Rectal smooth muscle tissue (tissue), 1 donor: ENCODE measurements at regions not wholly inside any gene's neighbourhood (a gene's known extent, or its start where the extent isn't known, plus 50 kb on each side); places are given as distances from the start of the nearest gene placed in this dataset.

Experiments used
- H3K27ac ChIP-seq: one replicate; pipeline ENCODE4 v1.7.0; 2013; ENCODE audit warnings: low read depth, low read length, inconsistent platforms
- H3K27me3 ChIP-seq: one replicate; pipeline ENCODE4 v1.7.0; 2013; ENCODE audit warnings: low read length; ENCODE audit not compliant: control insufficient read depth, insufficient read depth
- H3K36me3 ChIP-seq: one replicate; pipeline ENCODE4 v1.7.0; 2013; ENCODE audit warnings: low read length; ENCODE audit not compliant: control insufficient read depth, insufficient read depth
- H3K4me1 ChIP-seq: one replicate; pipeline ENCODE4 v1.7.0; 2013; ENCODE audit warnings: low read length; ENCODE audit not compliant: control insufficient read depth, insufficient read depth
- H3K4me3 ChIP-seq: one replicate; pipeline ENCODE4 v1.7.0; 2013; ENCODE audit warnings: low read length
- H3K9ac ChIP-seq: one replicate; pipeline ENCODE4 v1.7.0; 2013; ENCODE audit warnings: low read length

DNA sequence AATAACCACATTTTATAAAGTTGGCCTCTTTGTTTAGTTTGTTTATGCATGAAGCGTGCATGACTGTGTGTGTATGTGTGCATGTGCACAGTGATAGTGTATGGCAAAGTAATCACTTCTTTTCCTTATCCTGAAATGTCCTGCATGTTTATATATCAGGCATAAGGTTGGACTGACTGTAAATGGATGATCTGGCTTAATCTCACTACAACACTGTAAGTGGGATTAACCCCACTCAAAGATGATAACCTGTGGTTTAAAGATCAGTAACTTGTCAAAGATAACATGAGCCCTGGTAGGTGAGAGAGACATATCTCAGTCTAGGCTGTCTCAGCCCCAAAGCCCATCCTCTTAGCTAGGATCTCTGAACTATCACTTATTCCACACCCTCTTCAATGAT lies 376.6 kb upstream of the TSHZ2 start:
- Histone ChIP-seq H3K36me3 (no peaks in the 10 kb centered on the region), H3K4me1 (no peaks in the 10 kb centered on the region), H3K9ac (no peak overlapping the region), H3K4me3 (no peak overlapping the region), H3K27me3 (no peaks in the 10 kb centered on the region), H3K27ac (no peak overlapping the region)

DNA sequence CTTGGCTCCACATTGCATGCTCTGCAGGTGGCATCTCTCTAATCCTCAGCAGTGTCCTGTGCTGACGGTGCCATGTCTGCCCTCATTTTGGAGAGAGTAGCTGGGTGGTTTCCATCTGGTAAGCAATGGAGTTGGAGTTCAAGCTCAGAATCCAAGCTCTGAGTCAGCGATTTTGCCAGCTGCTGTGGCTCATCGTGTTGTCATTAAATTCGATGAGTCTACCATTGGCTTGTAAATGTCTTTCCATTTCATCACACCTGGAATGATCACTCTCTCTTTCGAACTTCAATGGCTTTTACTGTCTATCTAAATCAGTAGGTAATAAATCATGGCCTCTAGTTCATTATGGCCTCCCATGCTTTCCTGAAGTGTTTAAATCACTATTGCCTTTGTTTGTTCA lies 378.5 kb upstream of the TSHZ2 start:
- Histone ChIP-seq H3K27me3 (no peaks in the 10 kb centered on the region), H3K36me3 (no peaks in the 10 kb centered on the region)

DNA sequence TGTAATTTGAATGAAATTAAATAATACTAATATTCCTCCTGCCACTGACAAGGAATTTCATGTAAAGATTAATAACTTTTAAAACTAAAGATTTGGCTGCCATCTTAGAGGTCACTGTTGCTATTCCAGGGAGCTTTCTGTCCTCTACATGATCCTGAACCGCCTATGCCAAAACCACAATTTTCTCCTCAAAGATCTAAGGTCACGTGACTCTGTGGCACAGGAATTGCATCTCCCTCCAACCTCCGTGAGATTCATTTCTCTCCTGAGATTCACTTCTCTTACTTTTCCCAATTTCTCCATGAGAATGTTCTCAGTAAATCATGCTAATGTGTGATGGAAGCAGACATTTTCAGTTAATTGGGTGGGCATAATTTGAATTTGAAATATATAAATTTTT lies 379.6 kb upstream of the TSHZ2 start:
- Histone ChIP-seq H3K9ac (no peak overlapping the region), H3K27me3 (no peaks in the 10 kb centered on the region), H3K27ac (no peak overlapping the region), H3K36me3 (no peaks in the 10 kb centered on the region), H3K4me1 (no peaks in the 10 kb centered on the region), H3K4me3 (no peak overlapping the region)

More for the DNA sequence above, 378.5 kb upstream of the TSHZ2 start:
- no peak overlapping the region for H3K9ac ChIP-seq
- no peaks in the 10 kb centered on the region for H3K4me1 ChIP-seq
- no peak overlapping the region for H3K27ac ChIP-seq
- H3K4me3 ChIP-seq, result no peak overlapping the region

DNA sequence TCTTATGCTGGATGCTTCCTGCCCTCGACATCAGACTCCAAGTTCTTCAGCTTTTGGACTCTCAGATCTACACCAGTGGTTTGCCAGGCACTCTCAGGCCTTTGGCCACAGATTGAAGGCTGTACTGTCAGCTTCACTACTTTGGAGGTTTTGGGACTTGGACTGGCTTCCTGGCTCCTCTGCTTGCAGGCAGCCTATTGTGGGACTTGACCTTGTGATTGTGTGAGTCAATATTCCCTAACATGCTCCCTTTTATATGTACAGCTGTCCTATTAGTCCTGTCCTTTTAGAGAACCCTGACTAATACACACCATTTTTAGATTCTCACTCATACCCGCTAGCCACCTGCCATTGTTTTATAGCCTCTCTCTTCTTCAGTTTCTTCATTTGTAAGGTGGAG lies 382.1 kb upstream of the TSHZ2 start:
- H3K27ac ChIP-seq, result no peak overlapping the region
- H3K4me1 ChIP-seq, result no peaks in the 10 kb centered on the region
- no peaks in the 10 kb centered on the region for H3K36me3 ChIP-seq
- no peak overlapping the region for H3K4me3 ChIP-seq
- H3K9ac ChIP-seq, result no peak overlapping the region
- H3K27me3 ChIP-seq, result no peaks in the 10 kb centered on the region

DNA sequence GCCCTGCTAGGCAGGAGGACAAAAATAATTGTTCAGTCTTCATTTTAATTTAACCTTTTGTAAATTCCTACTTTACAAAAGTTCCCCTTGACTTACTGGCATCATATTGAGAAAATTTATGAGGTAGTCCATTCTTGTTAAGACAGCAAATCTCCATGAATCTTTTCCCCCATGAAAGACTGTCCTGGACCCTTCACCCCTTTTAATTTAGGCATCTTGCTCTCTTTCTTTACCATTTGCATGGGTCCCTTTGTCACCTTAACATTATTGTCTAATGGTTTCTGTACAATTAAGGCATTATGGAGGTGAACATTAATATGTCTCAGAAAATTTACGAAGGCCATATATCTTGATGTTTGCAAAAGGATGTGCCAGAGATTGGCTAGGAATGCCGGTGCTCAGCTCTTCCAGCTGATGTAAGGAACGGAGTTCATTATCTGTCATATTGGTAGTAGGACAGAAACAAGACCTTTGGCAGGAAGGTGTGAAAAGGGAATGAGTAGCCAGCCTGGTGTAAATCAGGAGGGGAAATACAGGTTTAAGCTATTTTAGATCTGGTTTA lies 382.8 kb upstream of the TSHZ2 start:
- Histone ChIP-seq H3K4me3 (no peak overlapping the region), H3K36me3 (no peaks in the 10 kb centered on the region), H3K4me1 (no peaks in the 10 kb centered on the region), H3K27ac (no peak overlapping the region), H3K9ac (no peak overlapping the region), H3K27me3 (no peaks in the 10 kb centered on the region)

DNA sequence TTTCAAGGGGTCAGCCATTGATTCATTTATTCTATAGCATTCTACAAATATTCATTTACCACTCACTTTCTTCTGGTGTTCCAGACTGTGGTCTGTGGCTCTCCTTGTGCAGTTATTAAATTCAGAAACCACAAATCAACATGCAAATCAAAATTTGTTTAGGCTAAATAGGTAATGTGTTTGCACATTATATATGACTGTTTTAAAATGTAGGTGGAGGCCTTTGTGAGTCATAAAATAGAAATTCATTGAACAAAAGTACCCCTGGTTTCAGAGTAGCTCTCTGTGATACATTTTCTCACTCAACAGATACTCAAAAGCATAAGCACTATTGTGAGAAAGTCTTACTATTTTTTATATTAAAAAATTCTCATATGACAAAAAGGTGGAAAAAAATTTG lies 385.5 kb upstream of the TSHZ2 start:
- no peak overlapping the region for H3K27ac ChIP-seq
- H3K4me3 ChIP-seq, result no peak overlapping the region
- no peaks in the 10 kb centered on the region for H3K27me3 ChIP-seq
- H3K4me1 ChIP-seq, result no peaks in the 10 kb centered on the region
- no peaks in the 10 kb centered on the region for H3K36me3 ChIP-seq
- H3K9ac ChIP-seq, result no peak overlapping the region

DNA sequence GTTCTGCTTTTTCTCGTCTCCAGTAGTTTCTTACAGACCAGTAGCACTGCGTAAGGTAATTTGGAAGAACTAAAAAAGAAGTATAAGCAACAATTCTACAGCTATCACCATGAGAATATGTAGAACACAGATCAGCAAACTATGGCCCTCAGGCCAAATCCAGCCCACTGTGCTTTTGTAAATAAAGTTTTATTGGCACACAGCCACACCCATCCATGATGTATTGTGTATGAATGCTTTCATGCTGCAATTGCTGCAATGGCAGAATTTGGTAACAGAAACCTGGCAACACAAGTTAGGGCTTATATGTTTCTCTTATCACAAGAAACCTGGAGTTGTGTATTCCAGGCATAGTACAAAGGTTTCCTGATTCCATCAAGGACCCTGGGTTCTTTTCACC lies 386.8 kb upstream of the TSHZ2 start:
- H3K9ac ChIP-seq, result no peak overlapping the region

DNA sequence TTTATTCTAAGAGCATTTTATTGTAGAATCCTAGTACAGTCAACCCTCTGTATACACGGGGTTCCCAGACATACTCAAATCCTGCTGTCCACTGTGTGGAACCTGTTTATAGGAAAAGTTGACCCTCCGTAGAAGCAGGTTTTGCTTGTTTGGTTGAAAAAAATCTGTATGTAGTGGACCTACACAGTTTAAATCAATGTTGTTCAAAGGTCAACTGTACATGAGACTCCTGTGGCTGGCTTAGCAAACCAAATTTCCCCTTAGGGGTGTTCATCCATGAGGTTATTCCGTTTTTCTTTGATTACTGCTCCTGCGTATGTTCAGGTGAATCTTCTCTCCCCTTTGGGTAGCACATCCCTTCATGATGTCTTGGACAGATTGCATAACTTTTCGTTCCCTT lies 387.0 kb upstream of the ZFP64 start:
- Histone ChIP-seq H3K4me1 (no peaks in the 10 kb centered on the region), H3K36me3 (no peaks in the 10 kb centered on the region), H3K27ac (no peak overlapping the region), H3K9ac (no peak overlapping the region), H3K4me3 (no peak overlapping the region), H3K27me3 (no peaks in the 10 kb centered on the region)

More for the DNA sequence above, 386.8 kb upstream of the TSHZ2 start:
- Histone ChIP-seq H3K36me3 (no peaks in the 10 kb centered on the region), H3K27me3 (no peaks in the 10 kb centered on the region), H3K27ac (no peak overlapping the region), H3K4me3 (no peak overlapping the region), H3K4me1 (no peaks in the 10 kb centered on the region)

DNA sequence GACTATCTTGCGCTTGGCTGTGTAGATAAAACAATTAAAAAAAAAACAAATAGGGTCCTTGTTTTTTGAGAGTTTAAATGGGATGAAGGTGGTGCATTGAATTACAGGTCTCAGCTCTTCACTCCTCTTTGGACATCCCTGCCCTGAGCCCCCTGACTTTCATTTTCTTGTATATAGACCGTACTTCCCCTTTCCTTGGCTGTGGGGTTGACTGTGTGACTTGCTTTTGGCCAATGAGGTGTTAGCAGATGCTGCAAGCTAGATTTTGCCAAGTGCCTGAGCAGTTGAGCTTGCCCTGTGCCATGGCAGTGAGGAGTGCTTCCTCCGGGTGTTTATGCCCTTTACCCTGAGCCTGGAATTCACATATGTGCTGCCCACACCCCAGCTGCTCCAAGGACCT lies 386.1 kb upstream of the ZFP64 start:
- Histone ChIP-seq H3K27ac (no peak overlapping the region), H3K27me3 (no peaks in the 10 kb centered on the region), H3K4me1 (no peaks in the 10 kb centered on the region), H3K4me3 (no peak overlapping the region), H3K9ac (no peak overlapping the region), H3K36me3 (no peaks in the 10 kb centered on the region)

DNA sequence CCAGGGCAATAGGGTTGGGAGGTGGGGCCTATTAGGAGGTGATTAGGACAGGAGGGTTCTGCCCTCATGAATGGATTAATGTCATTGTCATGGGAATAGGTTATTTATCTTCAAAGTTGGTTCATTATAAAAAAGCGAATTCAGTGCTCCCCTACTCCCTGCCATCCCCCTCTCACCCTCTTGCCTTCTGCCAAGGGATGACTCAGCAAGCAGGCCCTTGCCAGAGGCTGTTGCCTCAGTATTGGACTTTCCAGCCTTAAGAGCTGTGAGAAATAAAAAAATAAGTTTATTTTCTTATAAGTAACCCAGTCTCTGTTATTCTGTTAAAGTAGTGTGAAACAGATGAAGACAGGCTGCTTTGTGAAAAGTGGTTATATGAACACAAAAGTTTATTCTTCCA lies 381.1 kb upstream of the ZFP64 start:
- no peaks in the 10 kb centered on the region for H3K36me3 ChIP-seq
- H3K27ac ChIP-seq, result no peak overlapping the region
- H3K27me3 ChIP-seq, result no peaks in the 10 kb centered on the region
- no peaks in the 10 kb centered on the region for H3K4me1 ChIP-seq
- no peak overlapping the region for H3K9ac ChIP-seq
- H3K4me3 ChIP-seq, result no peak overlapping the region

DNA sequence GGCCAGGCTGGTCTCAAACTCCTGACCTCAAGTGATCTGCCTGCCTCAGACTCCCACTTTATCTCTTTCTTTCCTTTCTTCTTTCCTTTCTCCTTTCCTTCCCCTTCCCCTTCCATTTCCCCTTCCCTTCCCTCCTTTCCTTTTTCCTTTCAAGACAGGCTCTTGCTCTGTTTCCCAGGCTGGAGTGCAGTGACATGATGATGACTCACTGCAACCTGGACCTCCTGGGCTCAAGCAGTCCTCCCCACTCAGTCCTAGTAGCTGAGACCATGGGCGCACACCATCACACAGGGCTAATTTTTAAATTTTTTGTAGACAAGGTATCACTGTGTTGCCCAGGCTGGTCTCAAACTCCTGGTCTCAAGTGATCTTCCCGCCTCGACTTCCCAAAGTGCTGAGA lies 377.6 kb upstream of the ZFP64 start:
- H3K9ac ChIP-seq, result no peak overlapping the region
- H3K4me1 ChIP-seq, result no peaks in the 10 kb centered on the region
- no peak overlapping the region for H3K27ac ChIP-seq
- H3K36me3 ChIP-seq, result no peaks in the 10 kb centered on the region
- no peak overlapping the region for H3K4me3 ChIP-seq
- H3K27me3 ChIP-seq, result no peaks in the 10 kb centered on the region

DNA sequence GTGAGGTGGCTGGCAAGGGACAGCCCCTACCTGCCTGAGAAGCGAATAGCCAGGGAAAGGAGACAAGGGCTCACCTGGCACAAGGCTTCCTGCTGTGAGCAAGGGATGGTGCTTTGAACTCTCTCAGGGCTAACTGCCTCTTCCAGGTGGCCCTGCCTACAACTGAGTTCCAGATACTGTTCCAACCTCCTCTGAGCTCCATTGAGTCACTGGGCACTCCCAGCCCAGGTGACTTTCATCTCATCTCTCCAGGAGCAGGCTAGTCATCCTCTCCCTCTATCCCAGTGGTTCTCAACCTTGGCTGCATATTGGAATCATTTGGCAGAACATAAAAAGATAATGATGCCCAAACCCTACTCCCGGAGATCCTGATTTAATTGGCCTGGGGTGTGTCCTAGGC lies 374.0 kb upstream of the ZFP64 start:
- H3K4me1 ChIP-seq, result no peaks in the 10 kb centered on the region
- H3K27ac ChIP-seq, result no peak overlapping the region
- no peaks in the 10 kb centered on the region for H3K36me3 ChIP-seq
- H3K4me3 ChIP-seq, result no peak overlapping the region
- no peak overlapping the region for H3K9ac ChIP-seq
- H3K27me3 ChIP-seq, result no peaks in the 10 kb centered on the region

DNA sequence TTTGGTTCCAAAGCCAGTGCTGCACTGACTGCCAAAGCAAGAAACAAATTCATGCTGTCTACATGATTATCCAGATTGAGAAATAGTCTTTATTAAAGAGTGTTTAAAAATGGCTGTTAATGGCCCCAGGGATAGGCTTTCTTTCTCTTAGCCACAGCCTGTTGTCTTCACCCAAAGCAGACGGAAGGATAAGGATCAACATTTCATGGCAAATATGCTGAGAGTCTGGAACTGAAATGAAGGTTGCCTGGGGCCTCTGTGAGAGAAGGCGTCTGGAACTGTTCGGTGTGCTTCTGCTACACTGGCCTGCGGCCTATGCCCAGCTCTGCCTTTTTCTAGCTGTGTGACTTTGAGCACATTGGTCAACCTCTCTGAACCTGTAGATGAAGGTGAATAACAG lies 373.0 kb upstream of the ZFP64 start:
- no peak overlapping the region for H3K4me3 ChIP-seq
- H3K9ac ChIP-seq, result no peak overlapping the region
- H3K36me3 ChIP-seq, result no peaks in the 10 kb centered on the region
- no peaks in the 10 kb centered on the region for H3K27me3 ChIP-seq
- H3K27ac ChIP-seq, result no peak overlapping the region
- no peaks in the 10 kb centered on the region for H3K4me1 ChIP-seq
